Fibroblast of skin of left biceps (primary cell): ENCODE measurements at regions not wholly inside any gene's neighbourhood (a gene's known extent, or its start where the extent isn't known, plus 50 kb on each side); places are given as distances from the start of the nearest gene placed in this dataset.
"Not testable (repeated sequence)": the region's sequence is repeated elsewhere in the genome, so short reads cannot be mapped to it uniquely, and the experiment has no call there.

ENCODE experiments used
- DNase-seq, 2 experiments: peaks; one replicate each; pipeline ENCODE4 v3.0.0-alpha.2; 2013; ENCODE audit warnings: low read depth in 2 of 2

DNA sequence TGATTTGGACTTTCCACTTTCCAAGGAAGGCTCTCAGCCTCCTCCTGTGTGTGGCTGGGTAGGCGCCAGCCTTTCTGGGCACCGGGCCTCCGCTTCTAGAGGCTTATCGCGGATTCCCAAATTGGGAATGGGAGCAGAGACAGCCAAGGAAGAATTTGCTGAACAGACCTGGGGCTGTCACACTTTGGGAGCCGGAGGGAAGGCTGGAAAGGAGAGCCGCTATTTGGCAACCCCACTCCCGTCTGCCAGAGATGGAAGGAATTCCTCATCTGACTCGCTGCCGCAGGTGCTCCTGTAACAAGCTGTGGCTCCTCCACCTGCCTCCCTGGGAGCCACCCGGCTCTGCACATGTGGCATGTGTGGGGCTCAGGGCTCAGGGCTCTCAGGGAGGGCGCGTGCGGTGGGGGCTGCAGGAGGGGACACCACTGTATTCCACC is 50.8 kb upstream of the ECHDC3 start:
- no peak for DNase-seq

- no peak for DNase-seq
Observed at GRCh38 chr10:11689945-11690736, 52.0 kb upstream of the ECHDC3 start.

DNA sequence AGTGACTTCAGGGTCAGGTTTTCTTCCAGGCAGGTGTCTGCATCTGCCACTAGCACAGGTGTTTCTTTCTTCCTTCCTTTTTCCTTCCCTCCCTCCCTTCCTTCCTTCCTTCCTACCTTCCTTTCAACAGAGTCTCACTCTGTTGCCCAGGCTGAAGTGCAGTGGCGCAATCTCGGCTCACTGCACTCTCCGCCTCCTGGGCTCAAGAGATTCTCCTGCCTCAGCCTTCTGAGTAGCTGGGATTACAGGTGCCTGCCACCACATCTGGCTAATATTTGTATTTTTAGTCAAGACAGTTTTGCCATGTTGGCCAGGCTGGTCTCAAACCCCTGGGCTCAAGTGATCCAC is 53.8 kb upstream of the ECHDC3 start:
- DNase-seq, result not testable (repeated sequence)

DNA sequence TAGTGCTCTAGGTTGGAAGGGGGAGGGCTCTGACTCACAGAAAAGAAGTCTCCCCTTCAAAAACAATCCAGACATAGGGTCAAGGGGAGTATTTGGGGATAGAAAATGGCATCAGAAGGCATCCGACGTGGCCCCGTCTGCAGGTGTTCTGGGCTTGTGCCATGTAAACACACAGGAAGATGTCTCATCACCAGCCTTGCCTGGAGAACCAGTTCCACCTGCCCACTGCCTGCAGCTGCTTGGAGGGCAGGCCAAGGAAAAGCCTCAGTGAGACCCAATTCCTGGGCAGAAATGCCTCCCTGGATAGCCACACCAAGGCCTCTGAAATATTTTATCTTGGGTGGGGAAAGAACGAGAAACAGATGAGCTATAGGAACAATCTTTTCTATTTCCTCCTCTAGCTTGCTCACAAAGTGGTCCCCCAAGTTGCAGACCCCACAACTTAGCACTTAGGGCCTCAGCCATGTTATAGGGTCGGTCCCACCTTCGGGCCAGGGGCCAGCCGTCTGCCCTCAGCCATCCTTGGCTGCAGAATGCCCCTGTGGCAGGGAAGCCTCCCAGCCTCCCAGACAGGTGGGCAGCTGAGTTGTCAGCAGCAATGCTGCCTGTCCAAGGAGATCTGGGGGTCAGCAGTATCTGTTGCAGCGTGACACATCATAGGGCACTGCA is 54.3 kb upstream of the ECHDC3 start:
- DNase-seq, result no peak

DNA sequence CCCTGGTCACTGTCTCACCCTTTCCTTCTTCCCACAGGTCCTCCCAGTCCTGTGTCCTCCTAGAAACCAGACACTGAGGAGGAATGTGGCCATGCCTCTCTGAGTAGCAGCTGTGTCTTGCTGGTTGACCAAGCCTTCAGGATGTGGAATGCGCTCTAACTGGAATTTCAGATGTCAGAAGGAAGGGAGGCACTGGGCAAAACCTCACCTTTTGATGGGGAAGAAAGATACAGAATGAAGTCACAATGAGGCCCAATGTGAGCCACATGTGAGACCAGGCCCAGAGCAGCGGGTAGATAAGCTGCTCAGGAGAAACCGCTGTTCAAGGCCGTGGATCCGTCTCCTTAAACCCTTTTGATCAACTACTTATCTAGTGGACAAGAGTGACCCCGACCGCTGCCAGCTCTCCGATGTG is 54.8 kb upstream of the ECHDC3 start:
- no peak for DNase-seq

GRCh38 chr10:11685787-11686218 is 56.4 kb upstream of the ECHDC3 start:
- no peak for DNase-seq

DNA sequence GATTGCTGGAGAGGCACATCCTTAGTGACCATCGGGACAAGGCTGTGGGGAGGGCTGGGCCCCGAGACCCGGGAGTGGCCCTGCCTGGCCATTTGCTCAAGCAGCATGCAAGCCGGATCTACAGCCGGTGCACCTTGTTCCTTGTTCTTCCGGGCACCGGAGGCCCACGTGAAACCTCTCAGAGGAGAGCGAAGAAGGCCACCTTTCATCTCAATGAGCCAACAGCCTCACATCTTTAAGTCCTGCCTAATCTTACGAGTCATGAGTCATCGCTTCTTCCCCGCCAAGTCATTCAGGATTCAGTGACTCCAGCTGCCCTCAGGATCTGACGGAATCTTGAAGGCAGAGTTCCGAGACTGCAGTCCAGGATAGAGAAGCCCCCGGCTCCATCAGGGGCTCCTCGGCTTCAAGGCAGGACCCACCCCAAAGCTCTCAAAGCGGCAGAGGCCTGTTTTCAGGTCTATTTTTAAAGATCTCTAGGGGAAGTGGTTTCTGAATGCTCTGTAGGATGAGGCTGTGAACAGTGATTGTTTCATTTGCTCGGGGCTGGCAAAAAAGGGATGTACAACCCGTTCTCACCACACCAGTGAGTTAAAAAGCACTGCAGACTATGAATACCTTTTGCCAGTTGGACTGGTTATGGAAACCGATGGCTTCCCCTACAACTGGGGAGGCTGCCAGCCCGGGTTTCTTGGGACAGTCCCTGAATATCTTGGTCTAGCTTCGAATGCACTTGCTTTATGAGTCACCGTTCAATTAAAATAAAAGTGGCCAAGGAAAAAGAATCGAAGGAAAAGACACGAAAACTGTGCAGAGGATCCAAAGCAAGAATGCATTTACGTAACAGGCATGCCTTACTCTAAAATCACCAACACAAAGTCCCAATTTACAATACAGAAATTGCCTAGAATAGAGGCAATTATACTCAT is 57.2 kb upstream of the ECHDC3 start:
- DNase-seq, result no peak

- not testable (repeated sequence) for DNase-seq
Observed at GRCh38 chr10:11684341-11684716, 57.9 kb upstream of the ECHDC3 start.

DNA sequence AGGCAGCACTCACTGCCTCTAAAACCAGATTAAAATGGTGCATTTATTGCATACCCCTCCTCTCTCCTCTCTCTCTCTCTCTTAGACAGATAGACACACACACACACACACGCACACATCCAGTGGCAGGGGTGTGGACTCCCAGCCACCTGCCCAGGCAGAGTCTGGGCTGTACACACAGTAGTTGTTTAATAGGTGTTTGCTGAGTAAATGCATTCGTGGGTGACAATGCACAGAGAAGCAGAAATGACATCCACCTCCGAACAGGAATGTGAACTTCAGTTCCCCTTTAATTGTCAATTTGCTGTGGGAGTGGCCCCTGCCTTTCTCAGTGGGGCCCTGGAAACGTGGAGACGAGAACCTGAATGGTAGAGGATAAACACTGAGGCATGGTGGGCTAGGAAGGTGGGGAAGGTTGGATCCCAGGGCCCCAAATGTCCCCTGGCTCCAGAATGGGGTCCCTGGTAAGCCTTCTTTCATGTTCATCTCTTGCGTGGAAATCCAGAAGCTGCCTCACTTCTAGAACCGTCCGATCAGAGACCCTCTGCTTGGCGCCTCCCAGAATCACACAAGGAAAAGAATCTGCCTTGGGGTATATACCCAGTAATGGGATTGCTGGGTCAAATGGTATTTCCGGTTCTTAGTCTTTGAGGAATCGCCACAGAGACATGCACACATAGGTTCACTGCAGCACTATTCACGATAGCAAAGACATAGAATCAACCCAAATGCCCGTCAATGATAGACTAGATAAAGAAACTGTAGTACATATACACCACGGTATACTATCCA is 58.5 kb upstream of the ECHDC3 start:
- DNase-seq, result no peak

GRCh38 chr10:11682851-11683250 is 59.3 kb upstream of the ECHDC3 start:
- DNase-seq, result no peak

- DNase-seq, result no peak
Observed at GRCh38 chr10:11682267-11682683, 59.9 kb upstream of the ECHDC3 start.

DNA sequence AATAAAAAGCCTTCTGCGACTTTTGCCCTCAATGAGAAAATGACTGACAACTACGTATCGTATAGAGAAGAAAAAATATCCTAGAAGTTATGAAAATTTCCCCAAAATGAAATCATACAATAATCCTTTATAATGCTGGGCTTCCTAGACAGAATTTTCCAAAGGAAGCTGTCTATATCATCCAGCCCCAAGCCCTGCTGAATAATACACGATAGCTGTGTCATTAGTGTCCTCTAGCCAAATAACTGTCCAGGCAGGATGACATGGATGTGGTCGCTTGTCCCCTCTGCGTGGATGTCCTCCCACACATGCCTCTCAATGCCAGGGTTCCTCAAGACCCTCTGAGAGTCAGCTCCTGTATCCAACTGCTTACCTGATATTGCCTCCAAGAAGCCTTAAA is 61.7 kb upstream of the ECHDC3 start:
- DNase-seq, result no peak

DNA sequence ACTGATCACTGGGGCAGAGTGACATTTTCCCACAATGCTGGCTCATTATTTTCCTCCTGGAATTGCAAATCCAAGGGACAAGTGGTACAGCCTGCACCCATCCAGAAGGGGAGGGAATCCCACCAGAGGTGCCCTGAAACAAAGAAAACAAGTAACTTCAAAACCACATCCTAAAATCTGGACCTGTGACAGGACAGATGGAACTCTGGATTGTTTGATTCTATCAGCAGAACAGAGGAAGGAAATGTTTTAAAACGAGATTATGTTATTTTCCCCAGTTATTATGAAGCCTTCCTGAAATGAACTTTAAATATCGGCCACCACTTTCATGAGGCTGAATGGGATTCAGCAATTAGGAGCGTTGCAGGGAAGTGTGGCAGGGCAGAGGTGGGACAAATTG is 62.2 kb upstream of the ECHDC3 start:
- no peak for DNase-seq

DNA sequence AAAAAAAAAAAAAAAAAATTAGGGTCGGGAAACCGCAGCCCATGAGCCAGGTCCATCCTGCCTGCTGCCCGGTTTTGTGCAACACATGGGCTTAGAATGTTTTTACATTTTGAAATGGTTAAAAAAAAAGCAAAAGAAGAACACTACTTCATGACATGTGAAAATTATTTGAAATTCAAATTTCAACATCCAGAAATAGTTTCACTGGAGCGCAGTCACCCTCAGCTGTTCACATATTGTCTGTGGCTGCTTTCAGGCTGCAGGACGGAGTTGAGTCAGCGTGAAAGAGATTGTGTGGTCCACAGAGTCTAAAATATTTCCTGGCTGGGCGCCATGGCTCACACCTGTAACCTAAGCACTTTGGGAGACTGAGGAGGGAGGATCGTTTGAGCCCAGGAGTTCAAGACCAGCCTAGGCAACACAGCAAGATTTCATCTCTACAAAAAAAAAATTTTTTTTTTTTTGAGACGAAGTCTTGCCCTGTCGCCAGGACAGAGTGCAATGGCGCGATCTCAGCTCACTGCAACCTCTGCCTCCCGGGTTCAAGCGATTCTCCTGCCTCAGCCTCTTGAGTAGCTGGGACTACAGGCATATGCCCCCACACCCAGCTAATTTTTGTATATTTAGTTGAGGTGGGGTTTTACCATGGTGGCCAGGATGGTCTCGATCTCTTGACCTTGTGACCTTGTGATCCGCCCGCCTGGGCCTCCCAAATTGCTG is 63.9 kb upstream of the ECHDC3 start:
- DNase-seq, result peak; percentile 34 to 38

- no peak for DNase-seq
Observed at GRCh38 chr10:11677480-11677879, 64.7 kb upstream of the ECHDC3 start.

DNA sequence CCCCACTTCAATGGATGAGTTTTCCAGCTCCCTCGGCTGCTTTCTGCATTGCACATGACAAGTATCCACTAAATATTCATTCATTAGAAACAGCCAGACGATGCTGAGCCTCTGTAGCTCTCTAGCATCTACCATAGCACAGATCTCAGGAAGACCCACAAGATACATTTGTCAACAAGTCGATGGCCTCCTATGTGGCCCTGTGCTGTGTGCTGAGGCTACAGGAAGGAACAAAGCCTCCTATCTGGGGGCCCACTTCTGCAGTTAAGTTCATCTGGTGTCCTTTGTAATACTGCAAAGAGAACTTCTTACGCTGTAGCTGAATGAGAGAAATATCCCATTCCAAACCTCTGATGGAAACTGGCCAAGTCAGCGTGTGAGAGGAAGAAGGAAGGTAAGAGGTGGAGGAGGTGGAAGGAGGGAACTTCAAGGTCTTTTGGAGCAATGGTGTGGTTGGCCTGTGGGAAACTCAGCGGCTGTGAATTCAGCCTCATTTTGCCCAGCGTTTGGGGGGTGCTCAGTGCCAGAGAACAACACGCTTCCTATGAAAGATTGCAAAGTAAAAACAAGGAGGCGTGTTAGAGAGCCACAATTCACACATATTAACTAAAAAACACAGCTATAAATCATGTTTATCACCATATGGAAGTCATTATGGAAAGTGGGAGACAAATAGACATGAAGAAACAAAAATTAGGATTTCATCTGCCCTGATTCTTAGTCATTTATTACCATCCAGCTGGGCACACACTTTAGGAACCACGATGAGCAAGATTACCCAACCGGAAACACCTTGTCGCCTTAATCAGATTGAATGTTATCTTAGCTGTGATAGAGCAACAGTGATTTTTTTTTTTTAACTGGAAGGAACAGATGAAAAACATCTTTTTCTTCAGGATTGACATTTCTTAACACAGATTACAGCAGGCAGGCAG is 62.2 kb upstream of the USP6NL start:
- DNase-seq, result peak in 1 of 2 experiments; percentile 27

DNA sequence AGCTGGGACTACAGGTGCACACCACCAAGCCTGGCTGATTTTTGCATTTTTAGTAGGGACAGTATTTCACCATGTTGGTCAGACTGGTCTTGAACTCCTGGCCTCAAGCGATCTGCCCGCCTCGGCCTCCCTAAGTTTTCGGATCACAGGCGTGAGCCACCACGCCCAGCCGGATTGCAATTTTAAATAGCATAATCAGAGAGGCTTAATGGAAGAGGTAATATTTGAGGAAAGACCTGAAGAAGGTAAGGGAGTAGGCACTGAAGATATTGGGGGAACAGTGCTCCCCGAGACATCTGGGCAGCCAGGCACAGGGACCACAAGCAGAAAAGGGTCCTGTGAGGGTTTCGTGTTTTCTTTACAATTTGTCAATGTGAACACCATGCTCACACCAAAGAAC is 61.4 kb upstream of the USP6NL start:
- no peak for DNase-seq

DNA sequence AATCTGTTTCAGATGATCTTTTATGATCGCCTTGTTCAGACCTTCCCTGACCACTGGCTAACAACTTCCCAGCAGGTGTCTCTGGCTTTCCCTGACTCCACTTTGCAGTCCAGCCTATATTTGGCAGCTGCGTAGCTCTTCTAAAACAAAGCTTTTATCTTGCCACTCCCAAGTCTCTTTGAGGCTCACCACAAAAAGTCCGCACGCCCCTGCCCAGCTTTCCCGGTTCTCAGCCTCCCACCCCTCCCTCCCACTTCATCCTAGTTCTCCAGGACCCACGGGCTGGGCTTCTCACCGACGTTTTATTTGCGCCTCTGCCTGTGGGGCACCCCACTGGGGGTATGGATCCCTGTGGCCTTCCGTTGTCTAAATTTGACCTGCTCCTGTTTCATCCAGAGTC is 58.9 kb upstream of the USP6NL start:
- no peak for DNase-seq

DNA sequence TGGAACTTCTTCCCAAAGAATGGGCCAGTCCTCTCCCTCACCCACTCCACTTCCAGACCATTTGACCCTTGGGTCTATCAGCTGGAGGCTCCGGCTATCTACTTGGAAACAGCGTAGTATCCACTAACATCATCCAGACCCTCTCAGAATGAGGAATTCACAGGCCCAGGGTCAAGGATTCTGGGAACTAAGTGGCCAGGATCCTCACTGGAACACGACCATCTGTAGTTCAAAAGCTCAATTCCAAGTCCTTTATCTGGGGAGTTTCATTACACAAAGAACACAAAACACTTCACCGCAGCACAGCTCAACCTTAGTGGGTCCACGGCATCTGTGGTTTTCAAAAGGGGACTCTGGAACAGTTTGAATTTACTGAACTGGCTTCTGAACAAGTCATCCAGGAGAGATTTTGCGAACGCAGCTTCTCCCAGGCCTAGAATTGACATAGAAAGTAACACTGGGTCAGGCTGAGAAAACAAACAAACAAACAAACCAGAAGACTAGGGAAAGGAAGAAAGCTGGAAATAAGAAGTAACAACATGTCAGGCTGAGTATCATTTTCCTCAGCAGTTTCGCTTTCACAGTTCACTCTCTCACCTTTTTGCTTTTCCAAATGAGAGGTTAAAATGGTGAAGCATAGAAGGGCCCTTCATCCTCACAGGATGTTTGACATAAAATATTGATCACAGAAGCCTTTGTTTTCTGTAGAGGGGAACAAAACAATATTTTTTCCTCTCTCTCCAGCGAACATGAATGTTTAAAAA is 57.6 kb upstream of the USP6NL start:
- DNase-seq, result no peak
